H9 (cell line): ENCODE measurements at regions not wholly inside any gene's neighbourhood (a gene's known extent, or its start where the extent isn't known, plus 50 kb on each side); places are given as distances from the start of the nearest gene placed in this dataset.

ENCODE experiments used
- DNase-seq: peaks from one replicate; pipeline ENCODE4 v3.0.0-alpha.2; 2017
- H2AFZ ChIP-seq: one replicate; pipeline ENCODE4 v1.6.1; 2013; ENCODE audit warnings: mild to moderate bottlenecking, low read length, control low read depth, moderate library complexity
- H2AK5ac ChIP-seq: 2 replicates; pipeline ENCODE4 v1.6.1; 2013; ENCODE audit warnings: low read length, control low read depth, mixed read lengths; ENCODE audit not compliant: insufficient read length
- H2BK120ac ChIP-seq: one replicate; pipeline ENCODE4 v1.6.1; 2013; ENCODE audit warnings: low read depth, mild to moderate bottlenecking, low read length, control low read depth, inconsistent platforms; ENCODE audit not compliant: poor library complexity, severe bottlenecking
- H2BK12ac ChIP-seq: 2 replicates; pipeline ENCODE4 v1.6.1; 2013; ENCODE audit warnings: low read length, control low read depth, mixed read lengths, low read depth; ENCODE audit not compliant: insufficient read length
- H2BK15ac ChIP-seq: 2 replicates; pipeline ENCODE4 v1.6.1; 2013; ENCODE audit warnings: low read depth, low read length, control low read depth
- H2BK20ac ChIP-seq: one replicate; pipeline ENCODE4 v1.6.1; 2013; ENCODE audit warnings: low read depth, mild to moderate bottlenecking, low read length, control low read depth, inconsistent platforms; ENCODE audit not compliant: poor library complexity, severe bottlenecking
- H2BK5ac ChIP-seq: 2 replicates; pipeline ENCODE4 v1.6.1; 2013; ENCODE audit warnings: low read length, control low read depth, mixed read lengths; ENCODE audit not compliant: insufficient read length
- H3K14ac ChIP-seq: 2 replicates; pipeline ENCODE4 v1.6.1; 2013; ENCODE audit warnings: low read length, control low read depth; ENCODE audit not compliant: insufficient read depth
- H3K18ac ChIP-seq: 2 replicates; pipeline ENCODE4 v1.6.1; 2013; ENCODE audit warnings: low read depth, mild to moderate bottlenecking, mixed read lengths, low read length, control low read depth; ENCODE audit not compliant: insufficient read length
- H3K23ac ChIP-seq: 2 replicates; pipeline ENCODE4 v1.6.1; 2013; ENCODE audit warnings: low read length, control low read depth, mixed read lengths, low read depth; ENCODE audit not compliant: insufficient read length
- H3K23me2 ChIP-seq: 2 replicates; pipeline ENCODE4 v1.6.1; 2013; ENCODE audit warnings: low read depth, mild to moderate bottlenecking, mixed read lengths, low read length, control low read depth; ENCODE audit not compliant: insufficient read length, poor library complexity, severe bottlenecking
- H3K27ac ChIP-seq: 2 replicates; pipeline ENCODE4 v1.5.1; 2013; ENCODE audit warnings: low read length, control low read depth, mixed read lengths, low read depth; ENCODE audit not compliant: insufficient read length
- H3K27me3 ChIP-seq: 2 replicates; pipeline ENCODE4 v1.6.1; 2013; ENCODE audit warnings: low read length, control low read depth, inconsistent platforms; ENCODE audit not compliant: insufficient read depth
- H3K4ac ChIP-seq: 2 replicates; pipeline ENCODE4 v1.6.1; 2013; ENCODE audit warnings: low read depth, mild to moderate bottlenecking, control low read depth, inconsistent platforms, low read length, moderate library complexity
- H3K4me1 ChIP-seq: 2 replicates; pipeline ENCODE4 v1.6.1; 2013; ENCODE audit warnings: low read length, control low read depth, inconsistent platforms; ENCODE audit not compliant: insufficient read depth
- H3K4me2 ChIP-seq: 2 replicates; pipeline ENCODE4 v1.6.1; 2013; ENCODE audit warnings: low read length, control low read depth, mixed read lengths; ENCODE audit not compliant: insufficient read length, insufficient read depth
- H3K56ac ChIP-seq: 2 replicates; pipeline ENCODE4 v1.6.1; 2013; ENCODE audit warnings: low read depth, mild to moderate bottlenecking, mixed read lengths, low read length, control low read depth; ENCODE audit not compliant: insufficient read length
- H3K79me1 ChIP-seq: 2 replicates; pipeline ENCODE4 v1.6.1; 2013; ENCODE audit warnings: low read depth, mild to moderate bottlenecking, moderate library complexity, low read length, control low read depth, inconsistent platforms; ENCODE audit not compliant: insufficient read depth, poor library complexity, severe bottlenecking
- H3K79me2 ChIP-seq: 2 replicates; pipeline ENCODE4 v1.6.1; 2013; ENCODE audit warnings: low read length, control low read depth, inconsistent platforms; ENCODE audit not compliant: insufficient read depth
- H3K9ac ChIP-seq: 2 replicates; pipeline ENCODE4 v1.6.1; 2013; ENCODE audit warnings: low read length, control low read depth, mixed read lengths; ENCODE audit not compliant: insufficient read length; ENCODE audit errors: extremely low read depth
- H3K9me3 ChIP-seq: one replicate; pipeline ENCODE4 v1.6.1; 2013; ENCODE audit warnings: low read depth, low read length, inconsistent platforms; ENCODE audit not compliant: control insufficient read depth
- H3T11ph ChIP-seq: one replicate; pipeline ENCODE4 v1.6.1; 2013; ENCODE audit warnings: mild to moderate bottlenecking, low read length, control low read depth, inconsistent platforms
- H4K20me1 ChIP-seq: one replicate; pipeline ENCODE4 v1.6.1; 2013; ENCODE audit not compliant: control insufficient read depth, insufficient read length, insufficient read depth
- H4K5ac ChIP-seq: 2 replicates; pipeline ENCODE4 v1.6.1; 2013; ENCODE audit warnings: low read depth, mild to moderate bottlenecking, mixed read lengths, low read length, control low read depth; ENCODE audit not compliant: insufficient read length
- H4K8ac ChIP-seq: replicated peaks from 2 replicates; pipeline ENCODE4 v1.6.1; 2013; ENCODE audit warnings: low read length, control low read depth, mixed read lengths, low read depth; ENCODE audit not compliant: insufficient read length
- H4K91ac ChIP-seq: 2 replicates; pipeline ENCODE4 v1.6.1; 2013; ENCODE audit warnings: low read depth, mild to moderate bottlenecking, moderate library complexity, mixed read lengths, low read length, control low read depth; ENCODE audit not compliant: insufficient read length
- H3K27ac Mint-ChIP-seq, 3 experiments: 2 replicates in 2 of 3; 3 replicates in 1 of 3; pipeline ENCODE4 v1.8.0; 2020 to 2021; ENCODE audit warnings: mixed read lengths in 3 of 3, mild to moderate bottlenecking in 1 of 3, moderate library complexity in 1 of 3
- H3K27me3 Mint-ChIP-seq: 2 replicates; pipeline ENCODE4 v1.8.0; 2021; ENCODE audit warnings: low read depth, mild to moderate bottlenecking, moderate library complexity, mixed read lengths
- H3K36me3 Mint-ChIP-seq, 3 experiments: 2 replicates in 2 of 3; 3 replicates in 1 of 3; pipeline ENCODE4 v1.8.0; 2020 to 2021; ENCODE audit warnings: low read depth in 3 of 3, mixed read lengths in 3 of 3; ENCODE audit not compliant: insufficient read depth in 1 of 3
- H3K4me1 Mint-ChIP-seq, 2 experiments: 2 replicates each; pipeline ENCODE4 v1.8.0; 2020; ENCODE audit warnings: mixed read lengths in 2 of 2
- H3K4me3 Mint-ChIP-seq, 2 experiments: 2 replicates in 1 of 2; 3 replicates in 1 of 2; pipeline ENCODE4 v1.8.0; 2020 to 2021; ENCODE audit warnings: mild to moderate bottlenecking in 2 of 2, mixed read lengths in 2 of 2, moderate library complexity in 1 of 2
- H3K9me3 Mint-ChIP-seq, 2 experiments: 2 replicates in 1 of 2; 3 replicates in 1 of 2; pipeline ENCODE4 v1.8.0; 2020; ENCODE audit warnings: mild to moderate bottlenecking in 2 of 2, mixed read lengths in 2 of 2, moderate library complexity in 1 of 2
- CTCF ChIP-seq: fragments of 200-600 bp; sonication (generic); conservative IDR thresholded peaks from 3 replicates; pipeline ENCODE4 v1.8.0; 2021; ENCODE audit warnings: antibody characterized with exemption, mild to moderate bottlenecking
- WGBS: extraction: QIAGEN DNeasy Blood & Tissue Kit; methylation state at CpG from one replicate; pipeline ENCODE4 v1.1.7; 2013; ENCODE audit warnings: missing lambda C conversion rate, low lambda C conversion rate, mixed read lengths; ENCODE audit not compliant: insufficient read length; ENCODE audit errors: extremely low coverage; 5-methylcytosine and 5-hydroxymethylcytosine counted together

- Histone ChIP-seq H3K23ac (no peak overlapping the region), H3K27ac (no peak overlapping the region), H4K8ac (no peak overlapping the region), H2BK12ac (no peak overlapping the region), H3K9ac (no peak overlapping the region), H3K4me2 (no peak overlapping the region), H3K23me2 (no peaks in the 10 kb centered on the region), H3K27me3 (no peaks in the 10 kb centered on the region), H3K56ac (no peak overlapping the region), H2BK20ac (no peak overlapping the region), H3K4me1 (no peaks in the 10 kb centered on the region; the same call in 1 of the 2 replicates), H2BK5ac (no peak overlapping the region), H2AK5ac (no peak overlapping the region), H3K18ac (no peak overlapping the region), H4K20me1 (no peaks in the 10 kb centered on the region), H3K9me3 (no peaks in the 10 kb centered on the region), H3K4ac (no peak overlapping the region), H2AFZ (no peak overlapping the region), H3T11ph (no peak overlapping the region), H3K14ac (no peak overlapping the region), H2BK15ac (no peak overlapping the region), H3K79me1 (no peaks in the 10 kb centered on the region), H3K79me2 (no peaks in the 10 kb centered on the region), H4K91ac (no peak overlapping the region), H2BK120ac (no peak overlapping the region), H4K5ac (no peak overlapping the region)
- no CpG with 5 or more reads among the region's 1 CpG for WGBS
- H3K9me3 Mint-ChIP-seq, result no peaks in the 10 kb centered on the region
- no peaks in the 10 kb centered on the region for H3K4me1 Mint-ChIP-seq
- H3K36me3 Mint-ChIP-seq, result no peaks in the 10 kb centered on the region
- H3K27me3 Mint-ChIP-seq, result no peaks in the 10 kb centered on the region
- H3K27ac Mint-ChIP-seq, result no peak overlapping the region
- no peak overlapping the region for H3K4me3 Mint-ChIP-seq
- TF ChIP-seq CTCF, result no peak
- DNase-seq, result no peak
Measured at GRCh38 chr7:85638394-85638793, 451.5 kb upstream of the SEMA3D start.
